ENCODE measurements at regions not wholly inside any gene's neighbourhood (a gene's known extent, or its start where the extent isn't known, plus 50 kb on each side); places are given as distances from the start of the nearest gene placed in this dataset.

DNA sequence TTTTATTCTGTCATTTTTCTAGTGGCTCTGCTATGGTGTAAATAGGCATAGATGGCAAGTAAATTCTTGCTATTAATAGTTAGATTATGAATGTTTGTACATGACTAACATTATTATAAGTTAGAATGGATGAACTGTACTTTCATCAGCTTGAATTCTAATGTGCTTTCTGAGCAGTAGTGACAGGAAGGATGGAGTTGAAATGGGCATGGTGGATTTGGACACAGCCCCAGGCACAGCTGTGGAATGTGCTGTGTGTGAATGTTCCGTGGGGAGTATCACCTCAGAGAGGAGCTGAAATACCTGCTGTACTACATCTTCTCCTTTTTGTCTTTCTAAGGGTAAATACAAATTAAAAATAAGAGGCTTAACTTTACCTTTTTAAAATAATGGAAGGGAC is 66.8 kb downstream of the FBXO5 start:
- DNase-seq: no peak
- H3K79me2 ChIP-seq (ENCODE audit: low read length): no peaks in the 10 kb centered on the region
- no peak overlapping the region for H3K27ac ChIP-seq (ENCODE audit: low read length)
- H3K4me2 ChIP-seq (ENCODE audit: low read depth, low read length, poor library complexity, severe bottlenecking): no peak overlapping the region
- H3K9me2 ChIP-seq (replicated peaks; ENCODE audit: insufficient read depth, low read length): no peaks in the 10 kb centered on the region
- H3K4me1 ChIP-seq (ENCODE audit: low read length): no peaks in the 10 kb centered on the region
- no peaks in the 10 kb centered on the region for H3K9me3 ChIP-seq (ENCODE audit: low read length)
- no peak overlapping the region for H3K9ac ChIP-seq (ENCODE audit: low read length)
- H3K4me3 ChIP-seq (ENCODE audit: low read length): no peak overlapping the region
- H4K20me1 ChIP-seq (ENCODE audit: insufficient read depth, low read depth, low read length): no peaks in the 10 kb centered on the region
- H3K36me3 ChIP-seq (ENCODE audit: insufficient read depth, low read length): no peaks in the 10 kb centered on the region
- H3K27me3 ChIP-seq (ENCODE audit: low read length): no peaks in the 10 kb centered on the region
- H2AFZ ChIP-seq (ENCODE audit: low read length): no peak overlapping the region

GRCh38 chr6:152918991-152919390 is 63.9 kb downstream of the FBXO5 start:
- no peak for DNase-seq
- Histone ChIP-seq H3K9me2 (replicated peaks; ENCODE audit: insufficient read depth, low read length) (no peaks in the 10 kb centered on the region), H3K27me3 (ENCODE audit: low read length) (no peaks in the 10 kb centered on the region), H3K9ac (ENCODE audit: low read length) (no peak overlapping the region), H3K4me1 (ENCODE audit: low read length) (no peaks in the 10 kb centered on the region), H2AFZ (ENCODE audit: low read length) (no peak overlapping the region), H3K36me3 (ENCODE audit: insufficient read depth, low read length) (no peaks in the 10 kb centered on the region), H3K4me3 (ENCODE audit: low read length) (no peak overlapping the region), H3K27ac (ENCODE audit: low read length) (no peak overlapping the region), H4K20me1 (ENCODE audit: insufficient read depth, low read depth, low read length) (no peaks in the 10 kb centered on the region), H3K79me2 (ENCODE audit: low read length) (no peaks in the 10 kb centered on the region), H3K4me2 (ENCODE audit: low read depth, low read length, poor library complexity, severe bottlenecking) (no peak overlapping the region), H3K9me3 (ENCODE audit: low read length) (no peaks in the 10 kb centered on the region)

GRCh38 chr6:152920016-152920415 is 62.8 kb downstream of the FBXO5 start:
- Histone ChIP-seq H3K4me2 (ENCODE audit: low read depth, low read length, poor library complexity, severe bottlenecking) (no peak overlapping the region), H3K36me3 (ENCODE audit: insufficient read depth, low read length) (no peaks in the 10 kb centered on the region), H3K9me3 (ENCODE audit: low read length) (no peaks in the 10 kb centered on the region), H3K9ac (ENCODE audit: low read length) (no peak overlapping the region), H3K27me3 (ENCODE audit: low read length) (no peaks in the 10 kb centered on the region), H3K79me2 (ENCODE audit: low read length) (no peaks in the 10 kb centered on the region), H3K4me1 (ENCODE audit: low read length) (no peaks in the 10 kb centered on the region), H3K27ac (ENCODE audit: low read length) (no peak overlapping the region), H3K9me2 (replicated peaks; ENCODE audit: insufficient read depth, low read length) (no peaks in the 10 kb centered on the region), H4K20me1 (ENCODE audit: insufficient read depth, low read depth, low read length) (no peaks in the 10 kb centered on the region), H2AFZ (ENCODE audit: low read length) (no peak overlapping the region), H3K4me3 (ENCODE audit: low read length) (no peak overlapping the region)
- DNase-seq: no peak

Data from Karpas-422 (cell line).